PFSK-1 (cell line): ENCODE measurements at regions not wholly inside any gene's neighbourhood (a gene's known extent, or its start where the extent isn't known, plus 50 kb on each side); places are given as distances from the start of the nearest gene placed in this dataset.

ENCODE experiments used
- FOXP2 ChIP-seq: optimal IDR thresholded peaks from 2 replicates; pipeline ENCODE3; 2011; ENCODE audit warnings: borderline replicate concordance, control low read depth, inconsistent platforms; ENCODE audit not compliant: insufficient read depth; ENCODE audit errors: extremely low read length, extremely low read depth
- POLR2AphosphoS5 ChIP-seq: IDR thresholded peaks from 2 replicates; pipeline ENCODE4 v1.6.1; 2012; ENCODE audit warnings: low read depth, mild to moderate bottlenecking, control low read depth, low read length, moderate library complexity
- REST ChIP-seq, 2 experiments: IDR thresholded peaks; 2 replicates each; pipeline versions ENCODE4 v1.6.1 to v1.8.0; 2011 to 2012; ENCODE audit warnings: low read depth in 2 of 2, low read length in 2 of 2, control low read depth in 1 of 2, inconsistent platforms in 1 of 2, mild to moderate bottlenecking in 1 of 2, moderate library complexity in 1 of 2; ENCODE audit not compliant: insufficient read depth in 1 of 2
- SIN3A ChIP-seq: IDR thresholded peaks from 2 replicates; pipeline ENCODE4 v1.6.1; 2012; ENCODE audit warnings: mild to moderate bottlenecking, low read length, moderate library complexity, borderline replicate concordance; ENCODE audit not compliant: insufficient read depth
- TAF1 ChIP-seq: IDR thresholded peaks from 2 replicates; pipeline ENCODE4 v1.6.1; 2012; ENCODE audit warnings: low read length, control low read depth, borderline replicate concordance; ENCODE audit not compliant: insufficient read depth

GRCh38 chr13:31053896-31054295 is 107.8 kb downstream of the HSPH1 start:
- no peak for TF ChIP-seq REST (IDR thresholded peaks at IDR 0.05; ENCODE audit: insufficient read depth in 1 of 2, low read depth in 2 of 2, low read length in 2 of 2)
- no peak for TF ChIP-seq POLR2AphosphoS5
- TF ChIP-seq TAF1, result no peak
- no peak for TF ChIP-seq SIN3A
- no peak for TF ChIP-seq FOXP2

GRCh38 chr13:31053091-31053490 is 108.6 kb downstream of the HSPH1 start:
- TF ChIP-seq FOXP2 (no peak), REST (IDR thresholded peaks at IDR 0.05; ENCODE audit: insufficient read depth in 1 of 2, low read depth in 2 of 2, low read length in 2 of 2) (no peak), SIN3A (no peak), POLR2AphosphoS5 (no peak), TAF1 (no peak)

GRCh38 chr13:31052478-31052877 is 109.2 kb downstream of the HSPH1 start:
- no peak for TF ChIP-seq TAF1
- TF ChIP-seq FOXP2, result no peak
- TF ChIP-seq REST (IDR thresholded peaks at IDR 0.05; ENCODE audit: insufficient read depth in 1 of 2, low read depth in 2 of 2, low read length in 2 of 2), result no peak
- no peak for TF ChIP-seq POLR2AphosphoS5
- TF ChIP-seq SIN3A, result no peak

GRCh38 chr13:31051999-31052398 is 109.7 kb downstream of the HSPH1 start:
- TF ChIP-seq SIN3A (no peak), FOXP2 (no peak), TAF1 (no peak), REST (IDR thresholded peaks at IDR 0.05; ENCODE audit: insufficient read depth in 1 of 2, low read depth in 2 of 2, low read length in 2 of 2) (no peak), POLR2AphosphoS5 (no peak)

- TF ChIP-seq FOXP2, result no peak
- no peak for TF ChIP-seq POLR2AphosphoS5
- no peak for TF ChIP-seq TAF1
- no peak for TF ChIP-seq SIN3A
- no peak for TF ChIP-seq REST (IDR thresholded peaks at IDR 0.05; ENCODE audit: insufficient read depth in 1 of 2, low read depth in 2 of 2, low read length in 2 of 2)
These were observed 111.0 kb downstream of the HSPH1 start for GRCh38 chr13:31050486-31051400.
